OCI-LY7 (cell line): ENCODE measurements at regions not wholly inside any gene's neighbourhood (a gene's known extent, or its start where the extent isn't known, plus 50 kb on each side); places are given as distances from the start of the nearest gene placed in this dataset.

Experiments used
- CTCF ChIP-seq: fragments of 200-600 bp; sonication (generic); conservative IDR thresholded peaks from 2 replicates; pipeline ENCODE4 v1.5.1; 2014; ENCODE audit warnings: mild to moderate bottlenecking, antibody characterized with exemption, low read length, moderate library complexity, mixed read lengths
- EZH2phosphoT487 ChIP-seq: fragments of 200-600 bp; sonication (generic); IDR thresholded peaks from 2 replicates; pipeline ENCODE4 v1.6.1; 2018; ENCODE audit warnings: low read depth, borderline replicate concordance, mild to moderate bottlenecking, mixed run types, antibody characterized with exemption, low read length, moderate library complexity, mixed read lengths

- TF ChIP-seq CTCF (no peak), EZH2phosphoT487 (no peak)
Measured at GRCh38 chr7:152511736-152512135, 75.9 kb upstream of the KMT2C start.
